Mesenchymal stem cell (in vitro differentiated cells and primary cell): ENCODE measurements at regions not wholly inside any gene's neighbourhood (a gene's known extent, or its start where the extent isn't known, plus 50 kb on each side); places are given as distances from the start of the nearest gene placed in this dataset.
A peak's percentile ranks its signal among the peaks of the same experiment; 100 is the strongest.
"Not testable (repeated sequence)": the region's sequence is repeated elsewhere in the genome, so short reads cannot be mapped to it uniquely, and the experiment has no call there.

Source experiments
- DNase-seq: peaks from one replicate; pipeline ENCODE4 v3.0.0-alpha.2; 2013
- H2AFZ ChIP-seq: one replicate; pipeline ENCODE4 v1.6.1; 2013; ENCODE audit warnings: low read depth, mild to moderate bottlenecking, control low read depth, inconsistent platforms, low read length, moderate library complexity
- H2AK5ac ChIP-seq: 2 replicates; pipeline ENCODE4 v1.6.1; 2013; ENCODE audit warnings: low read length, moderate library complexity, mild to moderate bottlenecking, inconsistent platforms; ENCODE audit not compliant: severe bottlenecking
- H2BK120ac ChIP-seq: one replicate; pipeline ENCODE4 v1.6.1; 2013; ENCODE audit warnings: low read depth, mild to moderate bottlenecking, inconsistent platforms, low read length, moderate library complexity
- H2BK12ac ChIP-seq, 2 experiments: one replicate each; pipeline ENCODE4 v1.6.1; 2013; ENCODE audit warnings: inconsistent platforms in 2 of 2, low read length in 2 of 2, mild to moderate bottlenecking in 2 of 2, moderate library complexity in 2 of 2, control low read depth in 1 of 2
- H2BK15ac ChIP-seq: one replicate; pipeline ENCODE4 v1.6.1; 2013; ENCODE audit warnings: mild to moderate bottlenecking, low read depth, inconsistent platforms; ENCODE audit not compliant: poor library complexity, severe bottlenecking
- H2BK5ac ChIP-seq: 2 replicates; pipeline ENCODE4 v1.6.1; 2013; ENCODE audit warnings: low read depth, mild to moderate bottlenecking, low read length, control low read depth, inconsistent platforms; ENCODE audit not compliant: poor library complexity, severe bottlenecking
- H3K14ac ChIP-seq, 2 experiments: one replicate each; pipeline ENCODE4 v1.6.1; 2013; ENCODE audit warnings: inconsistent platforms in 2 of 2, low read length in 2 of 2, control low read depth in 1 of 2, mild to moderate bottlenecking in 1 of 2, moderate library complexity in 1 of 2
- H3K18ac ChIP-seq, 2 experiments: one replicate each; pipeline ENCODE4 v1.6.1; 2013; ENCODE audit warnings: inconsistent platforms in 2 of 2, low read length in 2 of 2, control low read depth in 1 of 2, low read depth in 1 of 2, mild to moderate bottlenecking in 1 of 2
- H3K23ac ChIP-seq, 2 experiments: one replicate each; pipeline ENCODE4 v1.6.1; 2013; ENCODE audit warnings: inconsistent platforms in 2 of 2, low read length in 2 of 2, mild to moderate bottlenecking in 2 of 2, moderate library complexity in 2 of 2, control low read depth in 1 of 2
- H3K27ac ChIP-seq: 2 replicates; pipeline ENCODE4 v1.5.1; 2013; ENCODE audit warnings: mild to moderate bottlenecking, moderate library complexity, low read length, control low read depth, inconsistent platforms; ENCODE audit not compliant: poor library complexity, severe bottlenecking
- H3K27me3 ChIP-seq, 2 experiments: 2 replicates each; pipeline versions ENCODE4 v1.6.1 to v1.7.0; 2013; ENCODE audit warnings: low read length in 2 of 2, mild to moderate bottlenecking in 2 of 2, moderate library complexity in 2 of 2, control low read depth in 1 of 2, inconsistent platforms in 1 of 2; ENCODE audit not compliant: control insufficient read depth in 1 of 2, insufficient read depth in 1 of 2
- H3K36me3 ChIP-seq, 2 experiments: 2 replicates each; pipeline versions ENCODE4 v1.6.1 to v1.7.0; 2013; ENCODE audit warnings: low read length in 2 of 2, control low read depth in 1 of 2, inconsistent platforms in 1 of 2, low read depth in 1 of 2, mild to moderate bottlenecking in 1 of 2; ENCODE audit not compliant: insufficient read depth in 2 of 2, control insufficient read depth in 1 of 2
- H3K4ac ChIP-seq, 2 experiments: one replicate each; pipeline ENCODE4 v1.6.1; 2013; ENCODE audit warnings: inconsistent platforms in 2 of 2, low read length in 2 of 2, mild to moderate bottlenecking in 2 of 2, moderate library complexity in 2 of 2, control low read depth in 1 of 2, low read depth in 1 of 2
- H3K4me1 ChIP-seq: 2 replicates; pipeline ENCODE4 v1.6.1; 2013; ENCODE audit warnings: low read depth, low read length, control low read depth; ENCODE audit not compliant: control insufficient read depth, insufficient read depth
- H3K4me2 ChIP-seq: 2 replicates; pipeline ENCODE4 v1.6.1; 2013; ENCODE audit warnings: low read length, mild to moderate bottlenecking, inconsistent platforms; ENCODE audit not compliant: poor library complexity, severe bottlenecking
- H3K4me3 ChIP-seq, 2 experiments: 2 replicates each; pipeline versions ENCODE4 v1.5.1 to v1.7.0; 2013; ENCODE audit warnings: low read length in 2 of 2, mild to moderate bottlenecking in 2 of 2, control low read depth in 1 of 2, low read depth in 1 of 2; ENCODE audit not compliant: insufficient read depth in 1 of 2
- H3K79me1 ChIP-seq: replicated peaks from 2 replicates; pipeline ENCODE4 v1.6.1; 2013; ENCODE audit warnings: mild to moderate bottlenecking, control low read depth, low read length, inconsistent platforms; ENCODE audit not compliant: poor library complexity, severe bottlenecking
- H3K9ac ChIP-seq: 2 replicates; pipeline ENCODE4 v1.7.0; 2013; ENCODE audit warnings: mild to moderate bottlenecking, low read length, moderate library complexity
- H3K9me3 ChIP-seq: 2 replicates; pipeline ENCODE4 v1.7.0; 2013; ENCODE audit warnings: mild to moderate bottlenecking, low read length; ENCODE audit not compliant: control insufficient read depth
- H4K8ac ChIP-seq: one replicate; pipeline ENCODE4 v1.6.1; 2013; ENCODE audit warnings: inconsistent platforms, mild to moderate bottlenecking, low read length, moderate library complexity
- H4K91ac ChIP-seq: one replicate; pipeline ENCODE4 v1.6.1; 2013; ENCODE audit warnings: mild to moderate bottlenecking, low read length, inconsistent platforms
- WGBS: methylation state at CpG from one replicate; pipeline ENCODE4 v1.1.7; 2013; ENCODE audit warnings: mixed read lengths; 5-methylcytosine and 5-hydroxymethylcytosine counted together

DNA sequence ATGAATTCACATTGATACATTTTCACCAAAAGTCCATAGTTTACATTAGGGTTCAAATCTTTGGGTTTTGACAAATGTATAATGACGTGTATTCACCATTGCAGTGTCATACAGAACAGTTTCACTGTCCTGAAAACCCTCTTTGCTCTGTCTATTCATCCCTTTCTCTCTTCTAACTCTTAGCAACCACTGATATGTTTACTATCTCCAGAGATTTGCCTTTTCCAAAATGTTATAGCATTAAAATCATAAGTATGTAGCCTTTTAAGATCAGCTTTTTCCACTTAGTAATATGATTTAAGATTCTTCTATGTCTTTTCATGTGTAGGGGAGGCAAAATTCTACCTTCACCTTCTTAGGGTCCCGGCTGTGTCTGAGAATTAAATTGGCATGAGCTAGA lies 203.8 kb downstream of the TPRG1 start:
- H3K9ac ChIP-seq = no peak overlapping the region
- no peak overlapping the region for H3K18ac ChIP-seq
- H3K4me1 ChIP-seq = no peaks in the 10 kb centered on the region
- H3K4me2 ChIP-seq = no peak overlapping the region
- no peak overlapping the region for H2AK5ac ChIP-seq
- no peak for DNase-seq
- H3K23ac ChIP-seq = no peak overlapping the region
- no peaks in the 10 kb centered on the region for H3K27me3 ChIP-seq
- no peak overlapping the region for H2BK12ac ChIP-seq
- no peak overlapping the region for H2BK5ac ChIP-seq
- no peak overlapping the region for H3K14ac ChIP-seq
- H2BK120ac ChIP-seq = no peak overlapping the region
- no peak overlapping the region for H3K27ac ChIP-seq
- H3K9me3 ChIP-seq = peaks cover 11% of the 10 kb centered on the region
- H3K79me1 ChIP-seq = no peaks in the 10 kb centered on the region
- H3K4me3 ChIP-seq = no peak overlapping the region
- H3K36me3 ChIP-seq = no peaks in the 10 kb centered on the region
- no peak overlapping the region for H2BK15ac ChIP-seq
- no peak overlapping the region for H4K91ac ChIP-seq
- H3K4ac ChIP-seq = no peak overlapping the region
- no peak overlapping the region for H2AFZ ChIP-seq
- 85% methylated on average over 2 of the region's 2 CpGs for WGBS
- no peak overlapping the region for H4K8ac ChIP-seq

DNA sequence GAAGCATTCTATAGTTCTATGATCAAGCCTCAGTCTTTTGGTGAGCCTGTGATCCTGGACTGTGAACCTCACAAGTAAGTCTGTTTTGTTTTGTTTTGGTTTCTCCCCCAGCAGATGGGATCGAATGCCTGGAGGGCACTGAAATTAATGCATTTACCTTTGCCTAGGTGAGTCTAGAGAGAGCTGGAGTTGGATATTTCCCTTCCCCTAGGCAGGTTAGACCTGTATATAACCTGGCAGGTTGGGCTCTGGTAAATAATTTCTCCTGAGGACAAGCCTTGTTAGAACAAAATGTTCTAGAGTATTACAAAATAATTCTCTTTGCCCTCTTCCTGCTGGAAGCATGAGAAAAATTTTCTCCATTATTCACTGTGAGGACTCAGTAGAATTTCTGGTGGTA lies 211.9 kb downstream of the TPRG1 start:
- H2BK120ac ChIP-seq = no peak overlapping the region
- no peak overlapping the region for H3K4me3 ChIP-seq
- no peak overlapping the region for H3K18ac ChIP-seq
- H2BK5ac ChIP-seq = no peak overlapping the region
- no peak overlapping the region for H3K23ac ChIP-seq
- no peaks in the 10 kb centered on the region for H3K36me3 ChIP-seq
- H4K91ac ChIP-seq = no peak overlapping the region
- H3K27me3 ChIP-seq = no peaks in the 10 kb centered on the region
- H3K4me2 ChIP-seq = no peak overlapping the region
- no peak overlapping the region for H3K27ac ChIP-seq
- no peak overlapping the region for H3K14ac ChIP-seq
- peaks cover 3% of the 10 kb centered on the region for H3K9me3 ChIP-seq
- H3K4ac ChIP-seq = no peak overlapping the region
- DNase-seq = no peak
- 80% methylated on average over 1 of the region's 1 CpG for WGBS
- peak overlapping the region; percentile 42 for H2AFZ ChIP-seq
- no peak overlapping the region for H3K9ac ChIP-seq
- H3K79me1 ChIP-seq = no peaks in the 10 kb centered on the region
- H2BK15ac ChIP-seq = no peak overlapping the region
- no peaks in the 10 kb centered on the region for H3K4me1 ChIP-seq
- no peak overlapping the region for H2BK12ac ChIP-seq
- peak overlapping the region; percentile 6 for H4K8ac ChIP-seq
- H2AK5ac ChIP-seq = no peak overlapping the region

DNA sequence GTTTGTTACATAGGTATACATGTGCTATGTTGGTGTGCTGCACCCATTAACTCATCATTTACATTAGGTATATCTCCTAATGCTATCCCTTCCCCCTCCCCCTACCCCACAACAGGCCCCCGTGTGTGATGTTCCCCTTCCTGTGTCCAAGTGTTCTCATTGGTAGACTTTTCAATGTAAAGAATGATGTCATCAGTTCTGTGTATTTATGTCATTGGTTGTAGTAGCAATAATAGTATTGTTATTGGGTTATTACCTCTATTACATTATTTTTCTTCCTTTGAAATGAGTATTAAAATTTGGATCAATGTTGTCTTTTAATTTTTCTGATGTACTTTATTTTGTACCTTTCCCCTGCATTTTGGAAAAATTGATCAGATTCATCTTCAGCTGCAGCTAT lies 214.1 kb downstream of the TPRG1 start:
- H3K4me1 ChIP-seq, H2BK12ac ChIP-seq, H2AFZ ChIP-seq, H2BK120ac ChIP-seq, H3K23ac ChIP-seq, H3K4me2 ChIP-seq, H4K91ac ChIP-seq, H2AK5ac ChIP-seq, H3K36me3 ChIP-seq, H2BK5ac ChIP-seq, H3K14ac ChIP-seq, H2BK15ac ChIP-seq, H3K27ac ChIP-seq, DNase-seq, H3K4ac ChIP-seq, H4K8ac ChIP-seq, H3K9ac ChIP-seq, H3K79me1 ChIP-seq, H3K27me3 ChIP-seq, H3K4me3 ChIP-seq, H3K18ac ChIP-seq, H3K9me3 ChIP-seq: not testable (repeated sequence)
- WGBS = no CpG with 5 or more reads among the region's 1 CpG

- H2BK15ac ChIP-seq = no peak overlapping the region
- no peak overlapping the region for H3K27ac ChIP-seq
- H3K23ac ChIP-seq = no peak overlapping the region
- no peak overlapping the region for H4K91ac ChIP-seq
- no peak overlapping the region for H3K14ac ChIP-seq
- H3K4ac ChIP-seq = no peak overlapping the region
- no peaks in the 10 kb centered on the region for H3K79me1 ChIP-seq
- no peaks in the 10 kb centered on the region for H3K4me1 ChIP-seq
- H2BK12ac ChIP-seq = no peak overlapping the region
- H3K4me2 ChIP-seq = no peak overlapping the region
- H2BK120ac ChIP-seq = no peak overlapping the region
- H2BK5ac ChIP-seq = no peak overlapping the region
- H3K4me3 ChIP-seq = no peak overlapping the region
- H3K9me3 ChIP-seq = peaks cover 3% of the 10 kb centered on the region
- no peak overlapping the region for H2AFZ ChIP-seq
- H4K8ac ChIP-seq = no peak overlapping the region
- no peak overlapping the region for H2AK5ac ChIP-seq
- no peak overlapping the region for H3K9ac ChIP-seq
- WGBS = 100% methylated on average over 1 of the region's 3 CpGs
- no peak for DNase-seq
- H3K18ac ChIP-seq = no peak overlapping the region
- H3K36me3 ChIP-seq = no peaks in the 10 kb centered on the region
- H3K27me3 ChIP-seq = no peaks in the 10 kb centered on the region
These were observed 215.0 kb downstream of the TPRG1 start for GRCh38 chr3:189386739-189387138.
